SK-N-SH (cell line): ENCODE measurements at regions not wholly inside any gene's neighbourhood (a gene's known extent, or its start where the extent isn't known, plus 50 kb on each side); places are given as distances from the start of the nearest gene placed in this dataset.

Source experiments
- CTCF ChIA-PET: fragments of 300-600, 350-600 bp; formaldehyde crosslinking; extraction: SDS; loops from one replicate; lab custom pipeline; 2021; lab: Yijun Ruan, JAX
- POLR2A ChIA-PET: fragments of 350-600 bp; sonication (Branson Sonifier 250); formaldehyde crosslinking; extraction: SDS; loops from one replicate; lab custom pipeline; 2020; ENCODE audit warnings: antibody characterized with exemption, inconsistent platforms; lab: Yijun Ruan, JAX
- DNase-seq: peaks from one replicate; pipeline ENCODE4 v3.0.0; 2012
- H2AFZ ChIP-seq: fragments of 200-600 bp; sonication (generic); 2 replicates; pipeline ENCODE4 v1.8.1; 2016; ENCODE audit warnings: antibody characterized with exemption, mild to moderate bottlenecking, low read depth
- H3F3A ChIP-seq: fragments of 200-600 bp; sonication (generic); replicated peaks from 2 replicates; pipeline ENCODE3; 2016; ENCODE audit warnings: antibody characterized with exemption, mild to moderate bottlenecking; ENCODE audit not compliant: insufficient read depth
- H3K27ac ChIP-seq, 2 experiments: fragments of 200-500 bp in 1 of 2; fragments of 200-600 bp in 1 of 2; sonication (Bioruptor generic) in 1 of 2; sonication (generic), shearing (Covaris generic) in 1 of 2; 2 replicates each; pipeline versions ENCODE4 v1.5.1 to v1.6.1; 2014 to 2016; ENCODE audit warnings: low read depth in 2 of 2, inconsistent platforms in 1 of 2, low read length in 1 of 2, mild to moderate bottlenecking in 1 of 2, mixed read lengths in 1 of 2
- H3K27me3 ChIP-seq: fragments of 200-600 bp; sonication (generic), shearing (Covaris generic); 2 replicates; pipeline ENCODE4 v1.6.1; 2016; ENCODE audit warnings: mixed run types; ENCODE audit not compliant: insufficient read depth
- H3K36me3 ChIP-seq, 2 experiments: fragments of 200-500 bp in 1 of 2; fragments of 200-600 bp in 1 of 2; sonication (Bioruptor generic) in 1 of 2; sonication (generic) in 1 of 2; replicated peaks in 1 of 2; 2 replicates each; pipeline versions ENCODE3 to v1.5.1; 2014 to 2016; ENCODE audit warnings: low read length in 1 of 2, mild to moderate bottlenecking in 1 of 2; ENCODE audit not compliant: insufficient read depth in 2 of 2, control insufficient read depth in 1 of 2
- H3K4me1 ChIP-seq, 2 experiments: fragments of 200-500 bp in 1 of 2; fragments of 200-600 bp in 1 of 2; sonication (Bioruptor generic) in 1 of 2; sonication (generic), shearing (Covaris generic) in 1 of 2; 2 replicates each; pipeline versions ENCODE4 v1.5.1 to v1.6.1; 2014 to 2016; ENCODE audit warnings: low read depth in 1 of 2, low read length in 1 of 2, mixed run types in 1 of 2; ENCODE audit not compliant: insufficient read depth in 2 of 2, control insufficient read depth in 1 of 2
- H3K4me2 ChIP-seq: fragments of 200-600 bp; sonication (generic), shearing (Covaris generic); 2 replicates; pipeline ENCODE4 v1.6.1; 2017; ENCODE audit warnings: mixed run types
- H3K4me3 ChIP-seq, 2 experiments: fragments of 200-500 bp in 1 of 2; fragments of 200-600 bp in 1 of 2; sonication (Bioruptor generic) in 1 of 2; sonication (generic), shearing (Covaris generic) in 1 of 2; 2 replicates each; pipeline versions ENCODE4 v1.5.1 to v1.8.1; 2014 to 2016; ENCODE audit warnings: low read depth in 2 of 2, inconsistent platforms in 1 of 2, low read length in 1 of 2, mild to moderate bottlenecking in 1 of 2, mixed read lengths in 1 of 2, moderate library complexity in 1 of 2
- H3K79me2 ChIP-seq: fragments of 200-600 bp; sonication (generic); 2 replicates; pipeline ENCODE4 v1.8.1; 2017; ENCODE audit warnings: mild to moderate bottlenecking; ENCODE audit not compliant: insufficient read depth
- H3K9ac ChIP-seq: fragments of 200-600 bp; sonication (generic); 2 replicates; pipeline ENCODE4 v1.6.1; 2017; ENCODE audit warnings: mixed run types
- H3K9me2 ChIP-seq: fragments of 200-600 bp; sonication (generic); 2 replicates; pipeline ENCODE4 v1.6.1; 2017; ENCODE audit warnings: mixed run types
- H3K9me3 ChIP-seq: fragments of 200-600 bp; sonication (generic); 2 replicates; pipeline ENCODE4 v1.6.1; 2017; ENCODE audit warnings: mixed run types, mild to moderate bottlenecking, moderate library complexity
- H4K20me1 ChIP-seq: fragments of 200-600 bp; sonication (generic); 2 replicates; pipeline ENCODE4 v1.6.1; 2017; ENCODE audit warnings: mild to moderate bottlenecking, mixed run types; ENCODE audit not compliant: insufficient read depth
- CTCF ChIP-seq: fragments of 200-600 bp; sonication (generic); IDR thresholded peaks from 2 replicates; pipeline ENCODE4 v1.6.1; 2017; ENCODE audit warnings: antibody characterized with exemption, mild to moderate bottlenecking, moderate library complexity
- ELF1 ChIP-seq: IDR thresholded peaks from 2 replicates; pipeline ENCODE4 v1.4.0; 2012
- EP300 ChIP-seq, 2 experiments: IDR thresholded peaks; 2 replicates each; pipeline versions ENCODE4 v1.4.0 to v1.6.1; 2012; ENCODE audit warnings: borderline replicate concordance in 1 of 2, low read depth in 1 of 2, low read length in 1 of 2
- FOXJ3 ChIP-seq: sonication (generic); formaldehyde crosslinking; IDR thresholded peaks from 2 replicates; pipeline ENCODE4 v1.5.1; 2020; ENCODE audit warnings: mild to moderate bottlenecking, missing genetic modification reagents
- GABPA ChIP-seq: IDR thresholded peaks from 2 replicates; pipeline ENCODE4 v1.4.0; 2012; ENCODE audit warnings: low read depth, mild to moderate bottlenecking
- GATA2 ChIP-seq: sonication (generic); formaldehyde crosslinking; IDR thresholded peaks from 2 replicates; pipeline ENCODE4 v1.5.0; 2020; ENCODE audit warnings: mild to moderate bottlenecking, missing genetic modification reagents
- IRF3 ChIP-seq: fragments of 150-350 bp; IDR thresholded peaks from 2 replicates; pipeline ENCODE4 v1.6.1; 2016; ENCODE audit warnings: mild to moderate bottlenecking, low read depth, low read length
- JUND ChIP-seq: IDR thresholded peaks from 2 replicates; pipeline ENCODE4 v1.4.0; 2012
- MAX ChIP-seq: IDR thresholded peaks from 2 replicates; pipeline ENCODE4 v1.4.0; 2012; ENCODE audit warnings: low read depth
- MEF2A ChIP-seq: IDR thresholded peaks from 2 replicates; pipeline ENCODE4 v1.4.0; 2012; ENCODE audit warnings: low read depth, borderline replicate concordance
- NFIC ChIP-seq: IDR thresholded peaks from 2 replicates; pipeline ENCODE4 v1.4.0; 2012; ENCODE audit warnings: borderline replicate concordance
- NRF1 ChIP-seq: IDR thresholded peaks from 2 replicates; pipeline ENCODE4 v1.6.1; 2012; ENCODE audit warnings: low read depth, mild to moderate bottlenecking, low read length
- PBX3 ChIP-seq: IDR thresholded peaks from 2 replicates; pipeline ENCODE4; 2012
- POLR2AphosphoS5 ChIP-seq: IDR thresholded peaks from 2 replicates; pipeline ENCODE4 v1.6.1; 2012; ENCODE audit warnings: low read depth, low read length
- RAD21 ChIP-seq: IDR thresholded peaks from 2 replicates; pipeline ENCODE4 v1.6.1; 2012; ENCODE audit warnings: mild to moderate bottlenecking, low read length
- RCOR1 ChIP-seq: fragments of 150-350 bp; IDR thresholded peaks from 2 replicates; pipeline ENCODE4 v1.6.1; 2017; ENCODE audit warnings: antibody characterized with exemption, low read length
- REST ChIP-seq: IDR thresholded peaks from 2 replicates; pipeline ENCODE4 v1.6.1; 2012; ENCODE audit warnings: mild to moderate bottlenecking, low read depth, low read length, moderate library complexity
- RXRA ChIP-seq: IDR thresholded peaks from 2 replicates; pipeline ENCODE4 v1.4.0; 2012; ENCODE audit warnings: low read depth, mild to moderate bottlenecking, borderline replicate concordance
- SMC3 ChIP-seq: IDR thresholded peaks from 2 replicates; pipeline ENCODE4 v1.6.1; 2012; ENCODE audit warnings: low read depth, low read length, improper control_type of control experiment
- TCF12 ChIP-seq: IDR thresholded peaks from 2 replicates; pipeline ENCODE4 v1.4.0; 2012
- YY1 ChIP-seq: IDR thresholded peaks from 2 replicates; pipeline ENCODE4 v1.4.0; 2012; ENCODE audit warnings: low read depth, mild to moderate bottlenecking
- WGBS: methylation state at CpG from one replicate; pipeline ENCODE4 v1.1.6; 2017; ENCODE audit warnings: low lambda C conversion rate; 5-methylcytosine and 5-hydroxymethylcytosine counted together

GRCh38 chr10:28778524-28778923, 101.2 kb downstream of the BAMBI start:
- Histone ChIP-seq H3K9me2 (no peaks in the 10 kb centered on the region), H3K27me3 (no peaks in the 10 kb centered on the region), H3K27ac (no peak overlapping the region), H2AFZ (no peak overlapping the region), H3K9ac (no peak overlapping the region), H3K4me2 (no peak overlapping the region), H3K79me2 (no peaks in the 10 kb centered on the region), H3K4me1 (peaks cover 0 to 5% of the 10 kb centered on the region in 2 experiments; a peak in 1 of 4 replicates), H3K36me3 (no peaks in the 10 kb centered on the region), H3F3A (no peaks in the 10 kb centered on the region), H3K9me3 (no peaks in the 10 kb centered on the region), H3K4me3 (no peak overlapping the region), H4K20me1 (no peaks in the 10 kb centered on the region)
- CTCF ChIA-PET: interaction anchor here (1.0 kb wide), 1 partner anchor 12 kb away, joined by 3 read pairs; no protein-coding TSS in a partner anchor
- TF ChIP-seq ELF1 (no peak), PBX3 (peak; percentile 11; the same call in 1 of the 2 replicates)
- POLR2A ChIA-PET: no interaction called here
- 46% methylated on average over 2 of the region's 2 CpGs for WGBS
- peak; percentile 19 for DNase-seq

- WGBS: 67% methylated on average over 5 of the region's 5 CpGs
- POLR2A ChIA-PET: no interaction called here
- Histone ChIP-seq H3K4me2 (no peak overlapping the region), H3K36me3 (no peaks in the 10 kb centered on the region), H3K9ac (no peak overlapping the region), H3K4me3 (no peak overlapping the region)
- DNase-seq: no peak
- TF ChIP-seq FOXJ3 (no peak), RCOR1 (no peak), MAX (no peak), NRF1 (no peak), JUND (no peak), RXRA (no peak), ELF1 (no peak), MEF2A (no peak), TCF12 (no peak), CTCF (no peak), GABPA (no peak), POLR2AphosphoS5 (no peak), EP300 (IDR thresholded peaks at IDR 0.05; ENCODE audit: borderline replicate concordance in 1 of 2, low read depth in 1 of 2, low read length in 1 of 2) (no peak), NFIC (no peak), RAD21 (no peak), REST (no peak), GATA2 (CRISPR knock-in tag) (no peak), IRF3 (no peak), SMC3 (no peak), YY1 (no peak)
- TF ChIP-seq, all 33 proteins: peak for 0
- CTCF ChIA-PET: no interaction called here
- no peaks in the 10 kb centered on the region for H3K27me3 ChIP-seq
- H3K4me1 ChIP-seq: peaks cover 0 to 5% of the 10 kb centered on the region in 2 experiments; a peak in 1 of 4 replicates
- H3F3A ChIP-seq: no peaks in the 10 kb centered on the region
- no peaks in the 10 kb centered on the region for H3K9me2 ChIP-seq
- no peak overlapping the region for H2AFZ ChIP-seq
- H3K27ac ChIP-seq: no peak overlapping the region
- no peaks in the 10 kb centered on the region for H3K79me2 ChIP-seq
- H3K9me3 ChIP-seq: no peaks in the 10 kb centered on the region
- H4K20me1 ChIP-seq: no peaks in the 10 kb centered on the region
Measured at GRCh38 chr10:28781296-28781695, 104.0 kb downstream of the BAMBI start.
